ENCODE measurements at regions not wholly inside any gene's neighbourhood (a gene's known extent, or its start where the extent isn't known, plus 50 kb on each side); places are given as distances from the start of the nearest gene placed in this dataset.

- Histone ChIP-seq H3K79me2 (ENCODE audit: low read length) (no peaks in the 10 kb centered on the region), H4K20me1 (ENCODE audit: insufficient read depth, low read depth, low read length) (no peaks in the 10 kb centered on the region), H3K9me3 (ENCODE audit: low read length) (no peaks in the 10 kb centered on the region), H3K27me3 (ENCODE audit: low read length) (no peaks in the 10 kb centered on the region), H3K9me2 (replicated peaks; ENCODE audit: insufficient read depth, low read length) (no peaks in the 10 kb centered on the region), H3K4me3 (ENCODE audit: low read length) (peak overlapping the region; percentile 38), H3K27ac (ENCODE audit: low read length) (peak overlapping the region; percentile 92), H3K36me3 (ENCODE audit: insufficient read depth, low read length) (no peaks in the 10 kb centered on the region), H3K9ac (ENCODE audit: low read length) (peak overlapping the region; percentile 44), H3K4me2 (ENCODE audit: low read depth, low read length, poor library complexity, severe bottlenecking) (peak overlapping the region; percentile 71), H3K4me1 (ENCODE audit: low read length) (peaks cover 89% of the 10 kb centered on the region), H2AFZ (ENCODE audit: low read length) (peak overlapping the region; percentile 68; the same call in 1 of the 2 replicates)
- DNase-seq, result peak; percentile 97
Measured at GRCh38 chr2:107263628-107264027, 377.7 kb upstream of the ST6GAL2 start.

DNA sequence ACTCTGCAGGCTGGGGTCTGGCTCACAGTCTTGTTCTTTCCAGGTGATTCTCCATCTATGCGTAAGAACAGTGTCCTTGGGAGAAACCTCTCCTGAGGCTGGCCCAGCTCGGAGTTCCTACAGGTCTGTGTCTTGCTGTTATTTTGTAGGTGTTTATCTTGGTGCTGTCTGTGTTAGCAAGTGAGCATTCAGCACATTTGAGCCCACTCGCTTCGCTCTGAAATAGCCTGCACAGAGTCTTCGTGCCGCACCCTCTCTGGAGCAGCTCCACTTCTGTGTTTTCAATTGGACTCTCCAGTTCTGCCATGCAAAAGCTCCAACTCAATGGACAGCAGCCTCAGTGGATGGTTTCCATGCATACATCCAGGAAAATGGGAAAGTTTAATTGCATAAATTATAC is 378.2 kb upstream of the ST6GAL2 start:
- no peaks in the 10 kb centered on the region for H3K9me3 ChIP-seq (ENCODE audit: low read length)
- no peaks in the 10 kb centered on the region for H4K20me1 ChIP-seq (ENCODE audit: insufficient read depth, low read depth, low read length)
- no peaks in the 10 kb centered on the region for H3K36me3 ChIP-seq (ENCODE audit: insufficient read depth, low read length)
- peaks cover 84% of the 10 kb centered on the region for H3K4me1 ChIP-seq (ENCODE audit: low read length)
- H3K4me3 ChIP-seq (ENCODE audit: low read length), result peak overlapping the region; percentile 52
- H3K9me2 ChIP-seq (replicated peaks; ENCODE audit: insufficient read depth, low read length), result no peaks in the 10 kb centered on the region
- peak overlapping the region; percentile 92 for H3K27ac ChIP-seq (ENCODE audit: low read length)
- peak overlapping the region; percentile 51 for H2AFZ ChIP-seq (ENCODE audit: low read length)
- H3K79me2 ChIP-seq (ENCODE audit: low read length), result no peaks in the 10 kb centered on the region
- H3K4me2 ChIP-seq (ENCODE audit: low read depth, low read length, poor library complexity, severe bottlenecking), result peak overlapping the region; percentile 71
- H3K27me3 ChIP-seq (ENCODE audit: low read length), result no peaks in the 10 kb centered on the region
- no peak for DNase-seq
- peak overlapping the region; percentile 44 for H3K9ac ChIP-seq (ENCODE audit: low read length)

DNA sequence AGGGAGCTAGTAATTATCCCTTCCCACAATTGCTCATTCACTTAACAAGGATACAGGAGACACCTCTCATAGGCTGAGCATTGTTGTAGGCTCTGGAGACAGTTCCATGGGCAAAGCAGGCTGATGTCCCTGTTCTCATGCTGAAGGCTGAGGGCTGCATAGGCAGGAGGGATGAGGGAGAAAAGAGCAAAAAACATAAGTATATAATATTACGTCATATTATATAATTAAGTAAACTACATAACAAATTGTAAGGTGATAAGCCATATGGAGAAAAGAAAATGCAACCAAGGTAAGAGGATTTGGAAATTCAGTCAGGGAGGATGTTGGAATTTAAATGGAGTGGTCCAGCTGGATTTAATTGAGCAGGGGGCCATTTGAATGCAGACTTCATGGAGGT is 380.6 kb upstream of the ST6GAL2 start:
- no peak for DNase-seq
- Histone ChIP-seq H4K20me1 (ENCODE audit: insufficient read depth, low read depth, low read length) (no peaks in the 10 kb centered on the region), H3K9me2 (replicated peaks; ENCODE audit: insufficient read depth, low read length) (no peaks in the 10 kb centered on the region), H3K79me2 (ENCODE audit: low read length) (no peaks in the 10 kb centered on the region), H3K27me3 (ENCODE audit: low read length) (no peaks in the 10 kb centered on the region), H2AFZ (ENCODE audit: low read length) (peak overlapping the region; percentile 75; the same call in 1 of the 2 replicates), H3K27ac (ENCODE audit: low read length) (no peak overlapping the region), H3K4me2 (ENCODE audit: low read depth, low read length, poor library complexity, severe bottlenecking) (peak overlapping the region; percentile 1), H3K9me3 (ENCODE audit: low read length) (no peaks in the 10 kb centered on the region), H3K9ac (ENCODE audit: low read length) (no peak overlapping the region), H3K4me3 (ENCODE audit: low read length) (no peak overlapping the region), H3K36me3 (ENCODE audit: insufficient read depth, low read length) (no peaks in the 10 kb centered on the region), H3K4me1 (ENCODE audit: low read length) (peaks cover 63% of the 10 kb centered on the region)

GRCh38 chr2:107267086-107267485 is 381.1 kb upstream of the ST6GAL2 start:
- DNase-seq, result no peak
- no peaks in the 10 kb centered on the region for H3K36me3 ChIP-seq (ENCODE audit: insufficient read depth, low read length)
- H3K9me3 ChIP-seq (ENCODE audit: low read length), result no peaks in the 10 kb centered on the region
- peak overlapping the region; percentile 75; the same call in 1 of the 2 replicates for H2AFZ ChIP-seq (ENCODE audit: low read length)
- no peaks in the 10 kb centered on the region for H3K27me3 ChIP-seq (ENCODE audit: low read length)
- no peak overlapping the region for H3K4me2 ChIP-seq (ENCODE audit: low read depth, low read length, poor library complexity, severe bottlenecking)
- H3K9ac ChIP-seq (ENCODE audit: low read length), result no peak overlapping the region
- no peaks in the 10 kb centered on the region for H4K20me1 ChIP-seq (ENCODE audit: insufficient read depth, low read depth, low read length)
- H3K27ac ChIP-seq (ENCODE audit: low read length), result no peak overlapping the region
- no peaks in the 10 kb centered on the region for H3K9me2 ChIP-seq (replicated peaks; ENCODE audit: insufficient read depth, low read length)
- no peaks in the 10 kb centered on the region for H3K79me2 ChIP-seq (ENCODE audit: low read length)
- H3K4me3 ChIP-seq (ENCODE audit: low read length), result no peak overlapping the region
- peaks cover 58% of the 10 kb centered on the region for H3K4me1 ChIP-seq (ENCODE audit: low read length)

DNA sequence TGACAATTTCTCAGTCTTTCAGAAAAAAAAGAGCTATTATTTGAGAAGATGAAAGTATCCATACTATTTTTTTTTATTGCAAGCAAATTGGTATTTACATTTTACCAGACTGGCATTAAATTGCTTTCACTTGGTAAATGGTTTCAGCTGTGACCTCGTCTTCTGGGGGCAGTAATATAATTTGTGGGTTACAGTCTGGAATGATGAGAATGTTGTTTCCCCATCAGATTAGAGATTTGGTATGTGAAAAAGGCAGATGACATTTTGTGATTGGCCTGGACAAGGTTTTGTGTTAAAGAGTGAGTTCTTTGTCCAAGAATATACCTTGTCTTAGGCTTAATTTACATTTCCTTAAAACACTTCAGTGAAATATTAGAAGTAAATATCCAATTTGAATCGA is 390.1 kb upstream of the ST6GAL2 start:
- DNase-seq, result no peak
- Histone ChIP-seq H3K4me1 (ENCODE audit: low read length) (peaks cover 59% of the 10 kb centered on the region), H3K36me3 (ENCODE audit: insufficient read depth, low read length) (no peaks in the 10 kb centered on the region), H3K4me2 (ENCODE audit: low read depth, low read length, poor library complexity, severe bottlenecking) (no peak overlapping the region), H3K79me2 (ENCODE audit: low read length) (no peaks in the 10 kb centered on the region), H3K9me2 (replicated peaks; ENCODE audit: insufficient read depth, low read length) (no peaks in the 10 kb centered on the region), H3K27me3 (ENCODE audit: low read length) (no peaks in the 10 kb centered on the region), H3K9ac (ENCODE audit: low read length) (no peak overlapping the region), H3K9me3 (ENCODE audit: low read length) (no peaks in the 10 kb centered on the region), H3K27ac (ENCODE audit: low read length) (no peak overlapping the region), H4K20me1 (ENCODE audit: insufficient read depth, low read depth, low read length) (no peaks in the 10 kb centered on the region), H3K4me3 (ENCODE audit: low read length) (no peak overlapping the region), H2AFZ (ENCODE audit: low read length) (no peak overlapping the region)

DNA sequence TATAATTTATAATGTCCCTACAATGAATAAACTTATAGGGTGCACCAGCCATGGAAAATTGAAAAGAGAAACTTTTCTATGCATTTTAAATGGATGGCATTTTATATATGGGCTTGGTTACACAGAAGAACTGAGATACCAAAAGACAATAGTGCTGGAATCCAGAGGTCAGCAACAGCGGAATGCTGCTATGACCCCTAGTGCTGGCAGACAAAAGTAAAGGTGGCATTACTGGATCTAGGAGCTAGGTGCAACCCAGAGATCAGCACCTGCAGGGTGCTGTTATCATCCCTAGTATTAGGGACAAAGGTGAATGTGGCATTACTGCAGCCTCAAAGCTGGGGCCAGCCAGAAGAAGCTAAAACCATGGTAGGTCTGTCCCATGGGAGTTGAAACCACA is 392.7 kb upstream of the ST6GAL2 start:
- H3K9ac ChIP-seq (ENCODE audit: low read length), result no peak overlapping the region
- H3K36me3 ChIP-seq (ENCODE audit: insufficient read depth, low read length), result no peaks in the 10 kb centered on the region
- H2AFZ ChIP-seq (ENCODE audit: low read length), result no peak overlapping the region
- H3K4me2 ChIP-seq (ENCODE audit: low read depth, low read length, poor library complexity, severe bottlenecking), result no peak overlapping the region
- no peaks in the 10 kb centered on the region for H4K20me1 ChIP-seq (ENCODE audit: insufficient read depth, low read depth, low read length)
- H3K9me3 ChIP-seq (ENCODE audit: low read length), result no peaks in the 10 kb centered on the region
- H3K79me2 ChIP-seq (ENCODE audit: low read length), result no peaks in the 10 kb centered on the region
- no peak overlapping the region for H3K27ac ChIP-seq (ENCODE audit: low read length)
- H3K4me3 ChIP-seq (ENCODE audit: low read length), result no peak overlapping the region
- no peaks in the 10 kb centered on the region for H3K9me2 ChIP-seq (replicated peaks; ENCODE audit: insufficient read depth, low read length)
- peaks cover 65% of the 10 kb centered on the region for H3K4me1 ChIP-seq (ENCODE audit: low read length)
- no peaks in the 10 kb centered on the region for H3K27me3 ChIP-seq (ENCODE audit: low read length)
- DNase-seq, result no peak

DNA sequence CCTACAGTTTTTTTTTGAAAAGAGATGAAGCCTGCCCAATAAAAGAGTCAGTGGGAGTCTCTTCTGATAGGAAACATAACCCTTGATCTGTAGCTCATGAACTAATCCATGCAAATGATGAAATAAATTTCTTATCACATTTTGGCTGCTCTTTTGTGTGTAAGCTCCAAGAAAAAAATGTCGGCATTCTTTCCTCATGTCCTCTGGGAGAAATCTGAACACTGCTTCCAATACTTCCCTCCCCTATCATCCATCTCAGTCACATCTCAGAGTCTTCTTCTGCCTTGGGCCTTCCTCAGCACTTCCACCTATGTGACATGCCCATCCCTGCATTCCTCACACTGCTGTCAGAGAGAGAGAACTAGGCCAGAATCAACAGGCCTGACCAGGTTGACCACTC is 395.7 kb upstream of the ST6GAL2 start:
- no peak for DNase-seq
- Histone ChIP-seq H3K36me3 (ENCODE audit: insufficient read depth, low read length) (no peaks in the 10 kb centered on the region), H3K27me3 (ENCODE audit: low read length) (no peaks in the 10 kb centered on the region), H3K4me3 (ENCODE audit: low read length) (no peak overlapping the region), H3K9me3 (ENCODE audit: low read length) (no peaks in the 10 kb centered on the region), H4K20me1 (ENCODE audit: insufficient read depth, low read depth, low read length) (no peaks in the 10 kb centered on the region), H3K4me1 (ENCODE audit: low read length) (peaks cover 51% of the 10 kb centered on the region), H3K9ac (ENCODE audit: low read length) (no peak overlapping the region), H3K79me2 (ENCODE audit: low read length) (no peaks in the 10 kb centered on the region), H3K9me2 (replicated peaks; ENCODE audit: insufficient read depth, low read length) (no peaks in the 10 kb centered on the region), H2AFZ (ENCODE audit: low read length) (no peak overlapping the region), H3K27ac (ENCODE audit: low read length) (no peak overlapping the region), H3K4me2 (ENCODE audit: low read depth, low read length, poor library complexity, severe bottlenecking) (no peak overlapping the region)

DNA sequence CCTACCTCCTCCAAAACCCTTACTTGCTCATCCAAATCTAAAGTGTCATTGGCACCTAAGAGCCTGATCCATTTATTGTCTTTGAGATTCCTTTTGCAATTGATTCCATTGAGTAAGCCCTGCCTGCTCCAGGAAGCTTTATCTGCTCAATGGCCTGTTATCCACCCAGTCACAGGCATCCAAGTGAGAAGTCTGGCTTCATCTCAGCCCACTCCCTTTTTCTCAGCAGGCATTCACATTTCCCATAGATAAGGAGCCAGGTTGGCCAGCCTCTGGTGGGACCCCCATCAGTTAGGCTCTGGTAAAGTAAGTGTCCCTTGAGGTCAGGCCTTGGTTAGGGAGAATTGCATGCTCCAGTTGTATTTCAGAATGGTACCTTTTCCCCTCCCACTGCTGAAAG is 396.2 kb upstream of the ST6GAL2 start:
- H3K9me3 ChIP-seq (ENCODE audit: low read length), result no peaks in the 10 kb centered on the region
- peaks cover 46% of the 10 kb centered on the region for H3K4me1 ChIP-seq (ENCODE audit: low read length)
- no peak overlapping the region for H3K9ac ChIP-seq (ENCODE audit: low read length)
- no peak overlapping the region for H3K4me2 ChIP-seq (ENCODE audit: low read depth, low read length, poor library complexity, severe bottlenecking)
- no peak overlapping the region for H2AFZ ChIP-seq (ENCODE audit: low read length)
- H3K79me2 ChIP-seq (ENCODE audit: low read length), result no peaks in the 10 kb centered on the region
- H3K27me3 ChIP-seq (ENCODE audit: low read length), result no peaks in the 10 kb centered on the region
- no peaks in the 10 kb centered on the region for H4K20me1 ChIP-seq (ENCODE audit: insufficient read depth, low read depth, low read length)
- H3K9me2 ChIP-seq (replicated peaks; ENCODE audit: insufficient read depth, low read length), result no peaks in the 10 kb centered on the region
- no peaks in the 10 kb centered on the region for H3K36me3 ChIP-seq (ENCODE audit: insufficient read depth, low read length)
- no peak overlapping the region for H3K27ac ChIP-seq (ENCODE audit: low read length)
- H3K4me3 ChIP-seq (ENCODE audit: low read length), result no peak overlapping the region
- DNase-seq, result no peak

Data from Karpas-422 (cell line).